Upper lobe of left lung (tissue), 4 donors: ENCODE measurements at regions not wholly inside any gene's neighbourhood (a gene's known extent, or its start where the extent isn't known, plus 50 kb on each side); places are given as distances from the start of the nearest gene placed in this dataset.

Source experiments
- POLR2A ChIP-seq, 4 donors: fragments of 450-650 bp; IDR thresholded peaks; one replicate each; pipeline ENCODE4 v1.5.1; 2016 to 2017; ENCODE audit warnings: antibody characterized with exemption in 4 of 4, mild to moderate bottlenecking in 2 of 4
- TF ChIP-seq, protein P1 (sequence below), 6 experiments: fragments of 450-650 bp in 4 of 6; fragments of 200-600 bp in 2 of 6; sonication (generic) in 2 of 6; IDR thresholded peaks; one replicate each; pipeline ENCODE4 v1.5.1; 2016 to 2019; ENCODE audit warnings: antibody characterized with exemption in 6 of 6

DNA sequence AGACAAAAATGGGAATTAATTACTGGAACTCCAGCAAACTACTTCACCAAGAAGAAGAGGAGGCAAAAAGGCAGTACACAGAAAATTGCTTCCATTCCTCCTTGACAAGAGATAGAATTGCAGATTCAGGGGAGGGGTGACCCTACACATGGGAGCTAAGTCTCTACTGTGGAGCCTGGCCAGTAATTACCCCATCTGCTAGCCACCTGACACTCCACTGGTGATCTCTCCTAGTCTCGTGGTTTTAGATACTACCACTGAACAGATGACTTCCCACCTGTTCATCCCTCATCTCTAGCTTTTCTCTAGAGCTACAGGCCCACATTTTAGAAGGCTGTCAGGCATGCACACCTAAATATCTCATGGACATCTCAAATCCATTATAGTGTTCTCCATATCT, 224.3 kb upstream of the NR2F2 start:
- TF ChIP-seq, protein P1, sequence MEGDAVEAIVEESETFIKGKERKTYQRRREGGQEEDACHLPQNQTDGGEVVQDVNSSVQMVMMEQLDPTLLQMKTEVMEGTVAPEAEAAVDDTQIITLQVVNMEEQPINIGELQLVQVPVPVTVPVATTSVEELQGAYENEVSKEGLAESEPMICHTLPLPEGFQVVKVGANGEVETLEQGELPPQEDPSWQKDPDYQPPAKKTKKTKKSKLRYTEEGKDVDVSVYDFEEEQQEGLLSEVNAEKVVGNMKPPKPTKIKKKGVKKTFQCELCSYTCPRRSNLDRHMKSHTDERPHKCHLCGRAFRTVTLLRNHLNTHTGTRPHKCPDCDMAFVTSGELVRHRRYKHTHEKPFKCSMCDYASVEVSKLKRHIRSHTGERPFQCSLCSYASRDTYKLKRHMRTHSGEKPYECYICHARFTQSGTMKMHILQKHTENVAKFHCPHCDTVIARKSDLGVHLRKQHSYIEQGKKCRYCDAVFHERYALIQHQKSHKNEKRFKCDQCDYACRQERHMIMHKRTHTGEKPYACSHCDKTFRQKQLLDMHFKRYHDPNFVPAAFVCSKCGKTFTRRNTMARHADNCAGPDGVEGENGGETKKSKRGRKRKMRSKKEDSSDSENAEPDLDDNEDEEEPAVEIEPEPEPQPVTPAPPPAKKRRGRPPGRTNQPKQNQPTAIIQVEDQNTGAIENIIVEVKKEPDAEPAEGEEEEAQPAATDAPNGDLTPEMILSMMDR (IDR thresholded peaks at IDR 0.05): no peak
- TF ChIP-seq POLR2A (IDR thresholded peaks at IDR 0.05): no peak
